Activated T-cell treated with anti-CD3 and anti-CD28 coated beads, Interleukin-2, amount 50 U/mL, for 24 hours (primary cell): ENCODE measurements at regions not wholly inside any gene's neighbourhood (a gene's known extent, or its start where the extent isn't known, plus 50 kb on each side); places are given as distances from the start of the nearest gene placed in this dataset.
"Not testable (repeated sequence)": the region's sequence is repeated elsewhere in the genome, so short reads cannot be mapped to it uniquely, and the experiment has no call there.

ENCODE experiments used
- DNase-seq: peaks from one replicate; pipeline ENCODE4 v3.0.0-alpha.2; 2020
- H3K27ac Mint-ChIP-seq: 2 replicates; pipeline ENCODE4 v1.8.0; 2020; ENCODE audit warnings: mild to moderate bottlenecking, mixed read lengths
- H3K27me3 Mint-ChIP-seq: 2 replicates; pipeline ENCODE4 v1.8.0; 2020; ENCODE audit warnings: mixed read lengths
- H3K36me3 Mint-ChIP-seq: 2 replicates; pipeline ENCODE4 v1.8.0; 2020; ENCODE audit warnings: low read depth, mixed read lengths
- H3K4me1 Mint-ChIP-seq: 2 replicates; pipeline ENCODE4 v1.8.0; 2020; ENCODE audit warnings: low read depth, mixed read lengths
- H3K4me3 Mint-ChIP-seq: 2 replicates; pipeline ENCODE4 v1.8.0; 2020; ENCODE audit warnings: mild to moderate bottlenecking, moderate library complexity, mixed read lengths
- H3K9me3 Mint-ChIP-seq: 2 replicates; pipeline ENCODE4 v1.8.0; 2020; ENCODE audit warnings: mixed read lengths

DNA sequence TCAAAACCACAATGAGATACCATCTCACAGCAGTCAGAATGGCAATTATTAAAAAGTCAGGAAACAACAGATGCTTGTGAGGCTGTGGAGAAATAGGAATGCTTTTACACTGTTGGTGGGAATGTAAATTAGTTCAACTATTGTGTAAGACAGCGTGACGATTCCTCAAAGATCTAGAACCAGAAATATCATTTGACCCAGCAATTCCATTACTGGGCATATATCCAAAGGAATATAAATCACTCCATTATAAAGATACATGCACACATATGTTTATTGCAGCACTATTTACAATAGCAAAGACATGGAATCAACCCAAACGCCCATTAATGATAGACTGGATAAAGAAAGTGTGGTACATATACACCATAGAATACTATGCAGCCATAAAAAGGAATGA lies 50.6 kb upstream of the DNAJC10 start:
- H3K27ac Mint-ChIP-seq, H3K27me3 Mint-ChIP-seq, H3K4me1 Mint-ChIP-seq, H3K9me3 Mint-ChIP-seq, H3K36me3 Mint-ChIP-seq, H3K4me3 Mint-ChIP-seq, DNase-seq: not testable (repeated sequence)
